Hematopoietic multipotent progenitor cell treated with erythropoietin and hydrocortisone succinate and interleukin-3 and kit ligand, for 15 days (in vitro differentiated cells): ENCODE measurements at regions not wholly inside any gene's neighbourhood (a gene's known extent, or its start where the extent isn't known, plus 50 kb on each side); places are given as distances from the start of the nearest gene placed in this dataset.
"Not testable (repeated sequence)": the region's sequence is repeated elsewhere in the genome, so short reads cannot be mapped to it uniquely, and the experiment has no call there.

Source experiments
- DNase-seq: peaks from one replicate; pipeline ENCODE4 v3.0.0-alpha.2; 2015; ENCODE audit warnings: low spot score

DNA sequence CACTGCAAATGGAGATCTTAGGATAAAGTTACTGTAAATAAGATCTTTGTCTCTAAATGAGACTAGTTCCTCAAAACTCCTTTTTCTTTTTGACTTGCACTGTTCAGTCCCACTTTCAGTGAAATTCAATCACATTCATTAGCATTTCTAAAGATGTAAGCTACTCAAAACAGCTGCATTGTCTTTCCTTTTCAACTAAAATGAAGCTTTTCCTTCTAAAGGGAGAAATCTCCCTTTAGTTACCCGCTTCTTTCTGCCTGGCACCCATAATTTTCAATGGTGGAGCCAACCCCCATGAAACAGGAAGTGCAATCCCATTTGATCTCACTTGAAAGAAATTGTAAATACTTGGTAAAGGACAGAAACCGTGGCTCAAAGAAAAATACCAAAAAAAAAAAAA lies 387.4 kb upstream of the PKN2 start:
- DNase-seq: no peak

DNA sequence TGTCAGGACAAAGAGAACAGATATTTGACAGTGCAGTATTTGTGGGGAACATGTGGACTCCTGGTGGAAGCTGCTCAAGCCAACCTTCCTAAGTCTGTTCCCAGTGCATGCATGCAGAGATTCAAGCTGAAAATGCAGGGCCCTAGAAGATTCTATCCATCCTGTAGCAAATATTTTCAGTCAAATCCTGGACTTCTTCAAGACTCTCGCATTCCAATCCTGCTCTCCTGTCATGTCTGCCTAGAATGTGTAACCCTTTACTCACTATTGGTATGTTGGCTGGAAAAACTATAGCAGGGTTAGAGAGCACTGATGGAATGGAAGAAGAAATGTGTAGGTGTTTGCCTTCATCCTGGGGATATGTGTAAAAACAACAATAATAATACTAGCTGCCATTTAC lies 385.6 kb upstream of the PKN2 start:
- DNase-seq: no peak

- DNase-seq: no peak
Measured at GRCh38 chr1:88300752-88301263, 383.3 kb upstream of the PKN2 start.

- DNase-seq: no peak
Measured at GRCh38 chr1:88302843-88303486, 381.1 kb upstream of the PKN2 start.

- DNase-seq: no peak
Measured at GRCh38 chr1:88311265-88311664, 372.8 kb upstream of the PKN2 start.

- DNase-seq: no peak
Measured at GRCh38 chr1:88311907-88312306, 372.2 kb upstream of the PKN2 start.

- DNase-seq: no peak
Measured at GRCh38 chr1:88317396-88317795, 366.7 kb upstream of the PKN2 start.

DNA sequence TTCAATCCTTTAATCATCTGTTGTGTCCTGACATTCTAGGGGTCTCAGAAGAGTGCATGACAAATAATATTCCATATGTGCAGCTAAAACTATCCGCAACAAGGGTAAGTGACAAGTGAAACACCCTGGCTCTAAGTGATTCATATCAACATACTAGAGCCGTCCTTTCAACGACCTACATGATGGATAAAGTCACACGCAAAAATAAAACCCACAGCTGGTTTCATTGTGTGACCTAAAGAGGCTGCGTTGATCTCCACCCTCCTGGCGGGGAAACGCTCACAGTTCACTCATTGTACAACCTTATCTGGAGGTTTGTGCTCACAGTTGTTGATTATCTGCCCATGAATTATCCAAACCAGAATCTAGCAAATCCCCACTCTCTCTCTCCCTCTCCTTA lies 365.3 kb upstream of the PKN2 start:
- no peak for DNase-seq

GRCh38 chr1:88320291-88320690 lies 363.8 kb upstream of the PKN2 start:
- DNase-seq: no peak

DNA sequence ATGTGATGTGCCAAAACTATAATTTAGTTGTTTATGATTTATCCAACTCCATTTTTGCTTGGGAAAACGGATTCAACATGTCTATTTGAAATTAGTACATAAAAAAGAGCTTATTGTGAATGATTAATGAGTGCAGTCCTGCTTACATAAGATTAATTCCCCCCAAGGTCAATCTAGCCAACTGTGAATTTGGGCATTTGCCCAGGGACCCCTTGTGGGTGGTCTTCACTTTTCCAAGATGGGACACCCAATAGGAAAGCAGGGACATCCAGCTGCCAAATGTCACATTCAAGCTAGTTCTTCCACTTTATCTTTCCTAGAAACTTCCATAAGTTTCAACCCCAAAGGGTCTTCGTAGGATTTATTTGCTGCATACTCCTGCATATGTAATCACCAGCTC lies 362.4 kb upstream of the PKN2 start:
- no peak for DNase-seq

DNA sequence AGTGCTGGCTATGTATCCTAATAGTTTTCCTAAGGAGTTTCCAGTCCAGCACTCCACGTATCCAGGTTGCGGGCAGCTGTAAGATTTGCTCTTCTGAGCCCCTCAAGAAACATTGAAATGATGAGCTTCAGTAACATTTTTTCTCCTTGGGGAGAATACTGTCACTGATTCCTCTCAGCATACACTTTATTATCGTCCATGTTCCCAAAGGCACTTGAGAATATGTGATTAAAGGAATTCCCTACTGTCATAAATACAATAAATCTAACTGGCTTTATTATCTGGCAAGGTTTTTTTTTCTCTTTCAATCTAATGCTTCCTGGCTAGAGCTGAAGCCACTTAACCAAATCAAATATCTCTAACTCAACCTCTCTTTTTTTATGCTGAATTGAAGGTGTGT lies 359.2 kb upstream of the PKN2 start:
- DNase-seq: no peak

DNA sequence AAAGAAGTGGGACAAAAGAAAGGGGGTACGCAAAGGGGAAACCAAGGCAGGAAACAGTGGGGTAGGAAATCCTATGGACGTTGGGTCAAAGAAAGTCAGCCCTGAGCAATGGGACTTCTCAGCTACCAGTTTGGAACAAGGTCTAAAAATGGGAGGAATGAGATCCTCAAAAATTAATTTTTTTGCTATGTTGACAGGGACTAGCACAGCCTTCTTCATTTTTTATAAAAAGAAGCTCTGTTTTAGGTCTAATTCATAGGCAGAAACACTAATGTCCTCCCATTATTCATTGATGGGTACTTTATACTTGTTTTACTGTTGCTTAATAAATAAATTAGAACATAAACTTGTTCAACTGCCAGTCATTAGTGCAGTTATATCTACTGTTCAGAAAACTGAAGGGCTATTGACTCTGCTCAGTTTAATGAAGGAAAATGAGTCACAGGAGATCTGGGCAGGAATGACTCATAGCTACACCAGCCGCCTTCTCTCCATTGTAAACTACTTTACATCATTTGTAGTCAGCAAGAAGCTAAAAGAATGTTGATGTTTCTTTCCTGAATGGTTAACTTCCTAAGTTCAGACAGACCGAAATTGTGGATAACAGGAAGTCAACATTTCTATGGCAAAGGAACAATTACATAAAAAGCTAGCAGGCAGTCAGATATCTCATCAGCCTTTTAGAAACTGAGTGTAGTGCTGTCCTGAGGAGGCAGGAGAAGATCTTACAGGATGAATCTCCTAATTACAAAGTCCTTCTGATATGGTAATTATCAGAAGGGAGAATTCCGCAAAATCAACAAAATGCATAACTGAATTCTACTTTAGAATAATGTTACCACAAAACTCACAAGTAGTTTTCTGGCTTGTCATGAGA lies 356.4 kb upstream of the PKN2 start:
- no peak for DNase-seq

DNA sequence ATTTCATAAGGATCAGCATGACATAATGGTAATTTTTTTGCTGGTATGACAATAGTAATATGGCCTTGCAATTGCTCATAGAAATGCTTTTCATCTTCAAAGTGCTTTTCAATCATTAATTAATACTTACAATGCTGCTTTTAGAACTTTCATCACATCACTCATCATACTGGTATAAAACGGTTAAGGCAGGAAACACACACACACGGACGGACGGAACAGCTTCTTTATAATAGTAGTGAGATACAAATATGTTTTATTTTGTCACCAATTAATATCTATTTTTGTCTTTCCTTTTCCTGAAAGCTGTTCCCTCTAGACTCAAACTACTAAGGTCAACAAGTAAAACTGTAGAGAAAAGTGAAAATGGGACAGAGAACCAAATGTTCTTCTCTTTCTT lies 353.9 kb upstream of the PKN2 start:
- DNase-seq: no peak

- DNase-seq: no peak
Measured at GRCh38 chr1:88333086-88333695, 350.9 kb upstream of the PKN2 start.

DNA sequence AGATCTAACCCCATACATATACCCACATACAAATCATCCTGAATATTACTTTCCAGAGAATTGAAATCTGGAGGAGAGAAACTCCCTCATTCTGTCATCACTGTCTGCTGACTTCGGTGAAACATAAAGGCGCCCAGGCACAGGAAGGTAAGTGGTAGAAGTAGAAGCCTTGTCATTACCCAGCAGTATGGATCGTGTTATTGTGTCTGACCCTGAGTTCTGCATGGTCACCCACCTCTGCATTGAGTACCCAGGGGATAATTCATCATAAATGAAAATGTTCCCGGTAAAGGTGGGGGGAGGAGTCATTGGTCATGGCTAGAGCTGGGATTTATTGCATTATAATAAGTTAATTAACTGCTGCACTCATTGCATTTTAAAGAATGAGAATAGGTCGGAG lies 342.6 kb upstream of the PKN2 start:
- DNase-seq: no peak

- not testable (repeated sequence) for DNase-seq
Measured at GRCh38 chr1:88342081-88342480, 342.0 kb upstream of the PKN2 start.

- DNase-seq: no peak
Measured at GRCh38 chr1:88350648-88351047, 333.4 kb upstream of the PKN2 start.

DNA sequence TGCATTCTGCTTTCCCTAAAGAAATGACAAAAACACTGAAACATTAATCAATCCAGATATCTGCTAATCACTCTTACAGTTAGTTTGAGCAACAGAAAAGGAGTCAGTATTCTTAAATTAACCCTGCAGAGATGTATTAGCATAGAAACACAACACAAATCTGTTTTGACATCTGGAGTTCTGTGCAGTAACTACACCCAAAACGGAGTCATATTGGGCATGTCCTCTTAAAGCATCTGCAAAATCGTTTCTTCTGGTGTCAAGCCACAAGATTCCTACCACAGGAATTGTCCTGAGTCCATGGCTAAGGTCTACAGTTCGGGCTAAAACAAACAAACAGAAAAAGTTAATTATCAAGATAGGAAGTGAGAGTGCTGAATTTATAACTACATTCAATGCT lies 332.1 kb upstream of the PKN2 start:
- no peak for DNase-seq

DNA sequence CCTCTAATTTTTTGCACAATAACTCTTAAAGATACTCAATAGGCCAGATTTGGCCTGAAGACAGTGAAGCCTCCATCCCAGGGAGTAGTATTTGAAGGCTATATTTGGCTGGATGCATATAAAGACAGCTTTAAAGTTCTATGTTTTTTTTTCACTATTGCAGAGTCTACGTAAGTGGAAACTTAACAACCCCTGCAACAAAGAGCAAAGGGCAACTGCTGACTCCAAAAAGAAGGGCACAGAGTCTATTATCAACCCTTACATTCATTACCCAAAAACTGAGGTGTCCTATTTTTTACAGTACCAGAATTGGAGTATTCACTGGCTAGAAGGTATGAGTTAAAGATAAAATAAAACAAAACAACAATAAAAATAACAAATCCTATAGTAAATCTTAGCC lies 329.8 kb upstream of the PKN2 start:
- no peak for DNase-seq

GRCh38 chr1:88357729-88358128 lies 326.3 kb upstream of the PKN2 start:
- no peak for DNase-seq

GRCh38 chr1:88371436-88372023 lies 312.5 kb upstream of the PKN2 start:
- no peak for DNase-seq

GRCh38 chr1:88375977-88376376 lies 308.1 kb upstream of the PKN2 start:
- DNase-seq: no peak

DNA sequence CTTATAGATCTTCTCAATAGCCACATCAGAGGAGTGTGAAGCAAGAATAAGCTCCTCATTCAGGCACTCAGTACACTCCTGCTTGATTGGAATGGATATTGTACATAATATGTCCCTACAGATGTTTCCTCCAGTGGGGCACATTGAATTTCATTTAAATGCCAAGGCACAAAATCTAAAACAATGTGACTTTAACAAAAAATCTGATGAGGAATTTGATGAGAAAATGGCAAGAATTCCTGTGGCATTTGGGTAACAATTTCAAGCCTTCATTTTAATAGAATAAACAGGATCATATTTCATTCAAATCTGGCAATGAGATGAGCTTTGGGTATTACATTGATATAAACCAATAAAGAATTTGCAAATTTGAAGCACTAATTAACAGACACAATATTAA lies 307.7 kb upstream of the PKN2 start:
- DNase-seq: no peak
